Trophoblast cell (in vitro differentiated cells and primary cell): ENCODE measurements at regions not wholly inside any gene's neighbourhood (a gene's known extent, or its start where the extent isn't known, plus 50 kb on each side); places are given as distances from the start of the nearest gene placed in this dataset.

ENCODE experiments used
- DNase-seq, 2 donors: peaks; one replicate each; pipeline ENCODE4 v3.0.0-alpha.2; 2016
- H2AFZ ChIP-seq: 2 replicates; pipeline ENCODE4 v1.6.1; 2013; ENCODE audit warnings: low read length, moderate library complexity, mild to moderate bottlenecking; ENCODE audit not compliant: insufficient read depth, poor library complexity
- H2AK5ac ChIP-seq: 2 replicates; pipeline ENCODE4 v1.6.1; 2013; ENCODE audit warnings: mild to moderate bottlenecking, low read length
- H2BK120ac ChIP-seq: 2 replicates; pipeline ENCODE4 v1.6.1; 2013; ENCODE audit warnings: low read length, mild to moderate bottlenecking, moderate library complexity; ENCODE audit not compliant: insufficient read depth, poor library complexity
- H2BK12ac ChIP-seq: 2 replicates; pipeline ENCODE4 v1.6.1; 2013; ENCODE audit warnings: mild to moderate bottlenecking, low read length, moderate library complexity
- H2BK5ac ChIP-seq: 2 replicates; pipeline ENCODE4 v1.6.1; 2013; ENCODE audit warnings: low read length, low read depth, moderate library complexity, mild to moderate bottlenecking; ENCODE audit not compliant: poor library complexity
- H3K14ac ChIP-seq: 2 replicates; pipeline ENCODE4 v1.6.1; 2013; ENCODE audit warnings: mild to moderate bottlenecking, low read length
- H3K18ac ChIP-seq: 2 replicates; pipeline ENCODE4 v1.6.1; 2013; ENCODE audit warnings: mild to moderate bottlenecking, low read length
- H3K23ac ChIP-seq: 2 replicates; pipeline ENCODE4 v1.6.1; 2013; ENCODE audit warnings: low read length
- H3K27ac ChIP-seq: 2 replicates; pipeline ENCODE4 v1.5.1; 2013; ENCODE audit warnings: low read depth, mild to moderate bottlenecking, inconsistent platforms, low read length, moderate library complexity
- H3K27me3 ChIP-seq: 2 replicates; pipeline ENCODE4 v1.6.1; 2013; ENCODE audit warnings: inconsistent platforms, mild to moderate bottlenecking, low read length, moderate library complexity; ENCODE audit not compliant: insufficient read depth
- H3K36me3 ChIP-seq, 2 experiments: 1 replicate in 1 of 2; 2 replicates in 1 of 2; pipeline ENCODE4 v1.6.1; 2013; ENCODE audit warnings: low read length in 2 of 2, mild to moderate bottlenecking in 2 of 2, moderate library complexity in 1 of 2; ENCODE audit not compliant: insufficient read depth in 2 of 2, control insufficient read depth in 1 of 2
- H3K4ac ChIP-seq: 2 replicates; pipeline ENCODE4 v1.6.1; 2013; ENCODE audit warnings: low read depth, mild to moderate bottlenecking, low read length, moderate library complexity
- H3K4me1 ChIP-seq, 2 experiments: 1 replicate in 1 of 2; 2 replicates in 1 of 2; pipeline ENCODE4 v1.6.1; 2013; ENCODE audit warnings: low read length in 2 of 2, mild to moderate bottlenecking in 2 of 2, moderate library complexity in 1 of 2; ENCODE audit not compliant: insufficient read depth in 2 of 2, control insufficient read depth in 1 of 2
- H3K4me2 ChIP-seq: 2 replicates; pipeline ENCODE4 v1.6.1; 2013; ENCODE audit warnings: inconsistent platforms, mild to moderate bottlenecking, low read length, moderate library complexity
- H3K4me3 ChIP-seq: 2 replicates; pipeline ENCODE4 v1.5.1; 2013; ENCODE audit warnings: mild to moderate bottlenecking, low read depth, low read length, inconsistent platforms
- H3K79me1 ChIP-seq: one replicate; pipeline ENCODE4 v1.6.1; 2013; ENCODE audit warnings: low read length
- H3K79me2 ChIP-seq: 2 replicates; pipeline ENCODE4 v1.6.1; 2013; ENCODE audit warnings: low read length, mild to moderate bottlenecking; ENCODE audit not compliant: control insufficient read depth, insufficient read depth, poor library complexity
- H3K9ac ChIP-seq: 2 replicates; pipeline ENCODE4 v1.6.1; 2013; ENCODE audit warnings: mild to moderate bottlenecking, low read length
- H3K9me3 ChIP-seq: 2 replicates; pipeline ENCODE4 v1.6.1; 2013; ENCODE audit warnings: low read depth, mild to moderate bottlenecking, control low read depth, inconsistent platforms, low read length; ENCODE audit not compliant: insufficient read depth
- H4K12ac ChIP-seq: 2 replicates; pipeline ENCODE4 v1.6.1; 2013; ENCODE audit warnings: low read depth, mild to moderate bottlenecking, low read length, moderate library complexity
- H4K8ac ChIP-seq: 2 replicates; pipeline ENCODE4 v1.6.1; 2013; ENCODE audit warnings: low read depth, mild to moderate bottlenecking, low read length, moderate library complexity
- H4K91ac ChIP-seq: one replicate; pipeline ENCODE4 v1.6.1; 2013; ENCODE audit warnings: low read depth, mild to moderate bottlenecking, low read length, moderate library complexity
- WGBS: extraction: QIAGEN DNeasy Blood & Tissue Kit; methylation state at CpG from one replicate; pipeline ENCODE4 v1.1.7; 2013; ENCODE audit warnings: missing lambda C conversion rate; ENCODE audit not compliant: insufficient read length, insufficient coverage; ENCODE audit errors: extremely low coverage; 5-methylcytosine and 5-hydroxymethylcytosine counted together

GRCh38 chr22:48960980-48961660 lies 866.6 kb downstream of the BRD1 start:
- Histone ChIP-seq H2AK5ac (no peak overlapping the region), H3K4me3 (no peak overlapping the region), H3K79me1 (no peaks in the 10 kb centered on the region), H3K9ac (no peak overlapping the region), H3K27ac (no peak overlapping the region), H4K8ac (no peak overlapping the region), H3K9me3 (peaks cover 1% of the 10 kb centered on the region), H2BK12ac (no peak overlapping the region), H2BK5ac (no peak overlapping the region), H3K14ac (no peak overlapping the region), H3K4me2 (no peak overlapping the region), H3K36me3 (no peaks in the 10 kb centered on the region), H3K27me3 (no peaks in the 10 kb centered on the region), H4K91ac (no peak overlapping the region), H3K79me2 (no peaks in the 10 kb centered on the region), H2AFZ (no peak overlapping the region), H3K4me1 (no peaks in the 10 kb centered on the region), H2BK120ac (no peak overlapping the region), H3K4ac (no peak overlapping the region), H3K23ac (no peak overlapping the region), H4K12ac (no peak overlapping the region), H3K18ac (no peak overlapping the region)
- WGBS, result no CpG with 5 or more reads among the region's 9 CpGs
- no peak for DNase-seq

- Histone ChIP-seq H3K9me3 (peaks cover 1% of the 10 kb centered on the region), H2AFZ (no peak overlapping the region), H4K91ac (no peak overlapping the region), H3K4me3 (no peak overlapping the region), H4K8ac (no peak overlapping the region), H3K23ac (no peak overlapping the region), H3K9ac (no peak overlapping the region), H3K4ac (no peak overlapping the region), H3K27ac (no peak overlapping the region), H3K18ac (no peak overlapping the region), H2BK120ac (no peak overlapping the region), H2BK5ac (no peak overlapping the region), H2BK12ac (no peak overlapping the region), H3K27me3 (no peaks in the 10 kb centered on the region), H3K79me1 (no peaks in the 10 kb centered on the region), H4K12ac (no peak overlapping the region), H3K79me2 (no peaks in the 10 kb centered on the region), H3K4me1 (no peaks in the 10 kb centered on the region), H3K4me2 (no peak overlapping the region), H3K14ac (no peak overlapping the region), H3K36me3 (no peaks in the 10 kb centered on the region), H2AK5ac (no peak overlapping the region)
- DNase-seq, result no peak
- WGBS, result no CpG with 5 or more reads among the region's 13 CpGs
These were observed 867.1 kb downstream of the BRD1 start for GRCh38 chr22:48960576-48960975.

- H3K4me2 ChIP-seq, result no peak overlapping the region
- no peak overlapping the region for H3K14ac ChIP-seq
- H3K36me3 ChIP-seq, result no peaks in the 10 kb centered on the region
- no peak overlapping the region for H3K4me3 ChIP-seq
- no peak overlapping the region for H3K27ac ChIP-seq
- H2BK12ac ChIP-seq, result no peak overlapping the region
- no peak overlapping the region for H3K23ac ChIP-seq
- H3K79me2 ChIP-seq, result no peaks in the 10 kb centered on the region
- no peak overlapping the region for H3K18ac ChIP-seq
- no peak overlapping the region for H2BK120ac ChIP-seq
- H4K8ac ChIP-seq, result no peak overlapping the region
- WGBS, result no CpG with 5 or more reads among the region's 8 CpGs
- H2AFZ ChIP-seq, result no peak overlapping the region
- H3K4ac ChIP-seq, result no peak overlapping the region
- no peak overlapping the region for H4K91ac ChIP-seq
- no peak overlapping the region for H2BK5ac ChIP-seq
- H3K27me3 ChIP-seq, result no peaks in the 10 kb centered on the region
- DNase-seq, result no peak
- H3K4me1 ChIP-seq, result no peaks in the 10 kb centered on the region
- H2AK5ac ChIP-seq, result no peak overlapping the region
- H3K79me1 ChIP-seq, result no peaks in the 10 kb centered on the region
- no peak overlapping the region for H4K12ac ChIP-seq
- H3K9me3 ChIP-seq, result peaks cover 1% of the 10 kb centered on the region
- no peak overlapping the region for H3K9ac ChIP-seq
These were observed 868.2 kb downstream of the BRD1 start for GRCh38 chr22:48959496-48959895.

DNA sequence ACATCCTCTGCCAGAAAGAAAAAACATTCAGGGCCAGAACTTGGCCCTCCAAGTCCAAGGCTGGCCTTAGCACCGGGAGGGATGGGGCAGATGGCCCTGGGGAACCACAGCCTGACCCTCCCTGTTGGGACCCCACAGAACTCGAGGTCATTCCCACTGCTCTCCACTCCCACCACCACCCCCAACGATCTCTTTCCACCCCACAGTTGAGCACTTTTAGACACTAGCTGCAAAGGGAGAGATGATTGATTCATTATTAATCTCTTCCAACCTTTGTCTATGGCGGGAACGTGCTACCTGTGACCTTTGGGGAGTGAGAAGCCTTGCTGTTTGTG lies 869.7 kb downstream of the BRD1 start:
- H3K27ac ChIP-seq, result no peak overlapping the region
- H2BK12ac ChIP-seq, result no peak overlapping the region
- no peak for DNase-seq
- H3K4me1 ChIP-seq, result no peaks in the 10 kb centered on the region
- H3K9me3 ChIP-seq, result peaks cover 1% of the 10 kb centered on the region
- H2AK5ac ChIP-seq, result no peak overlapping the region
- no peak overlapping the region for H2BK120ac ChIP-seq
- H3K14ac ChIP-seq, result no peak overlapping the region
- H3K79me1 ChIP-seq, result no peaks in the 10 kb centered on the region
- H2BK5ac ChIP-seq, result no peak overlapping the region
- no peak overlapping the region for H3K4me3 ChIP-seq
- no peak overlapping the region for H4K8ac ChIP-seq
- H3K23ac ChIP-seq, result no peak overlapping the region
- WGBS, result no CpG with 5 or more reads among the region's 5 CpGs
- no peak overlapping the region for H3K9ac ChIP-seq
- H4K91ac ChIP-seq, result no peak overlapping the region
- no peak overlapping the region for H4K12ac ChIP-seq
- no peak overlapping the region for H3K4me2 ChIP-seq
- no peak overlapping the region for H3K4ac ChIP-seq
- no peaks in the 10 kb centered on the region for H3K79me2 ChIP-seq
- H2AFZ ChIP-seq, result no peak overlapping the region
- no peak overlapping the region for H3K18ac ChIP-seq
- H3K27me3 ChIP-seq, result no peaks in the 10 kb centered on the region
- no peaks in the 10 kb centered on the region for H3K36me3 ChIP-seq
